ENCODE measurements at regions not wholly inside any gene's neighbourhood (a gene's known extent, or its start where the extent isn't known, plus 50 kb on each side); places are given as distances from the start of the nearest gene placed in this dataset.
A peak's percentile ranks its signal among the peaks of the same experiment; 100 is the strongest.

DNA sequence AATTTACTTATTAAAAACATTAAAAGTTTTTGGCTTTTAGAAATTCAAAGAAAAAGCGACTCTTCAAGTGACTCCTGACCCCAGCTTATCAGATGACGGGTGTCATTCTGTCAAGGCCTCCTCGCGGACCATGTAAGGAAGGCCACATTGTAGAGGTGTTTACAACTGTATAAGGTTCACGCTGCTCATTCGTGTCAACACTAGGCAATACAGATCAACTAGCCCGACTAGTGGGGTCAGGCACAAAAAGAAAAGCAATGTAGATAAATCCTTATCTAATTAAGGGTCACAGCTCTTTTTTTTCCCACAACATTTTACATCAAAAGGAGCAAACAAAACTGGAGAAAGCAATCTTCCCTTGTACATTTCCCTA lies 207.5 kb upstream of the NR2F2 start (continued):
- TF ChIP-seq, protein P1, sequence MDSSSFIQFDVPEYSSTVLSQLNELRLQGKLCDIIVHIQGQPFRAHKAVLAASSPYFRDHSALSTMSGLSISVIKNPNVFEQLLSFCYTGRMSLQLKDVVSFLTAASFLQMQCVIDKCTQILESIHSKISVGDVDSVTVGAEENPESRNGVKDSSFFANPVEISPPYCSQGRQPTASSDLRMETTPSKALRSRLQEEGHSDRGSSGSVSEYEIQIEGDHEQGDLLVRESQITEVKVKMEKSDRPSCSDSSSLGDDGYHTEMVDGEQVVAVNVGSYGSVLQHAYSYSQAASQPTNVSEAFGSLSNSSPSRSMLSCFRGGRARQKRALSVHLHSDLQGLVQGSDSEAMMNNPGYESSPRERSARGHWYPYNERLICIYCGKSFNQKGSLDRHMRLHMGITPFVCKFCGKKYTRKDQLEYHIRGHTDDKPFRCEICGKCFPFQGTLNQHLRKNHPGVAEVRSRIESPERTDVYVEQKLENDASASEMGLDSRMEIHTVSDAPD (CRISPR knock-in tag; IDR thresholded peaks at IDR 0.05): no peak
- TF ChIP-seq SOX5 (CRISPR knock-in tag; IDR thresholded peaks at IDR 0.05; ENCODE audit: borderline replicate concordance) (peak; percentile 83), HOXD1 (CRISPR knock-in tag; IDR thresholded peaks at IDR 0.05) (0 out of 2 replicates have a peak, but pooled peaks have one; percentile 20), ZBTB21 (CRISPR knock-in tag; IDR thresholded peaks at IDR 0.05) (no peak), ZNF878 (CRISPR knock-in tag; IDR thresholded peaks at IDR 0.05) (0 out of 2 replicates have a peak, but pooled peaks have one; percentile 38), EP300 (IDR thresholded peaks at IDR 0.05; ENCODE audit: low read depth in 2 of 2, low read length in 2 of 2) (peak in 1 of 2 experiments; percentile 86; a peak in 2 of 4 replicates), EP300 (CRISPR knock-in tag; IDR thresholded peaks at IDR 0.05; ENCODE audit: borderline replicate concordance) (no peak), HHEX (CRISPR knock-in tag; IDR thresholded peaks at IDR 0.05) (peak; percentile 77; the same call in 1 of the 2 replicates)
- TF ChIP-seq, protein P2, sequence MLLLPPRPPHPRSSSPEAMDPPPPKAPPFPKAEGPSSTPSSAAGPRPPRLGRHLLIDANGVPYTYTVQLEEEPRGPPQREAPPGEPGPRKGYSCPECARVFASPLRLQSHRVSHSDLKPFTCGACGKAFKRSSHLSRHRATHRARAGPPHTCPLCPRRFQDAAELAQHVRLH (CRISPR knock-in tag; IDR thresholded peaks at IDR 0.05; ENCODE audit: borderline replicate concordance, low read depth): 0 out of 2 replicates have a peak, but pooled peaks have one; percentile 29

DNA sequence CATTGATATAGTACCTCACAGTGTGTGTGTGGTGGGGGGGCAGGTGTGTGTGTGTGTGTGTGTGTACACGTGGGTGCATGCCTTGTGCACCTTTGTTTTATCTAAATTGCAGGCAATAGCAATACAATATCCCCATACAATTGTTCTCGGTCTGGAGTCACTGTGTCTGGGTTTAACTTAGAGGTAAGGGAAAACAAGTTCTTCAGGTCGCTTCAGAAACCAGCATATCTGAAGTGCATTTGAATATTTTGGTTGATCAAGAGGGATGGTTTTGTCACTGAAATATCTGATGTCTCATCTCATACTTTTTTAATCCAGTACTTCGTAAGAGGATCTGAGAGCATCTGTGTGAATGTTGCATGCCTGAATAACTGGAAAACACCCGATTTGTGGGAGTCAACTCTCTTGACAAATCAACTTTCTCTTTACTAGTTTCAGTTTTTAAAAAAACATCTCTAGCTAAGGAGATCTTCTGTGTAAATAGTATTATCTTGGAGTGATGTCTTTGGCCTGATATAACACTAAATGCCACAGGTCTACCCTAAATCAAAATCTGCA lies 206.8 kb upstream of the NR2F2 start:
- Histone ChIP-seq H3K4me3 (replicated peaks in 1 of 3; ENCODE audit: insufficient read depth in 1 of 3, low read depth in 2 of 3, low read length in 3 of 3) (no peak overlapping the region), H3K4me2 (ENCODE audit: low read depth, low read length) (peak overlapping the region; percentile 68), H3K27me3 (ENCODE audit: control insufficient read depth in 1 of 2, insufficient read depth in 2 of 2, low read length in 2 of 2) (no peaks in the 10 kb centered on the region), H3K79me2 (ENCODE audit: insufficient read depth, low read length) (no peaks in the 10 kb centered on the region), H4K20me1 (ENCODE audit: insufficient read depth, low read length) (no peaks in the 10 kb centered on the region), H3K4me1 (ENCODE audit: insufficient read depth, low read length) (peaks cover 36% of the 10 kb centered on the region), H3K9me3 (ENCODE audit: low read length) (no peaks in the 10 kb centered on the region), H3K27ac (ENCODE audit: extremely low read length, insufficient read depth, low read length) (peak overlapping the region; percentile 57), H3K9ac (ENCODE audit: insufficient read depth, low read depth, low read length) (no peak overlapping the region), H3K36me3 (replicated peaks in 1 of 2; ENCODE audit: control insufficient read depth in 1 of 2, insufficient read depth in 2 of 2, low read length in 2 of 2) (no peaks in the 10 kb centered on the region), H2AFZ (ENCODE audit: low read length) (no peak overlapping the region)
- no TSS peak for BruUV-seq (replicated peaks)
- ChIA-PET POLR2A (no interaction called here), CTCF (ENCODE audit: low intra/inter-chr PET ratio, low total read pairs) (no interaction called here)
- FAIRE-seq (no peak), DNase-seq (ENCODE audit: low spot score) (no peak), ATAC-seq (peak; percentile 18; the same call in 2 of the 3 replicates)
- WGBS (ENCODE audit: low lambda C conversion rate): 70% methylated on average over 5 of the region's 5 CpGs
- intact Hi-C loops (cut with micrococcal nuclease; ENCODE audit: unreplicated experiment): loop anchor here (5.0 kb wide), 1 partner anchor 49 kb away; no protein-coding TSS in a partner anchor
- in situ Hi-C loops (cut with HindIII; ENCODE audit: extremely low pct_ligation_motif_present, low pct_unique_long_range_greater_than_20kb): no loop called here
- TF ChIP-seq MXD4 (CRISPR knock-in tag; IDR thresholded peaks at IDR 0.05) (no peak), ZNF563 (CRISPR knock-in tag; IDR thresholded peaks at IDR 0.05) (no peak), JUN (CRISPR knock-in tag; IDR thresholded peaks at IDR 0.05) (no peak), TBL1XR1 (IDR thresholded peaks at IDR 0.05; ENCODE audit: borderline replicate concordance, low read length, partially characterized antibody) (no peak), POLR2G (IDR thresholded peaks at IDR 0.05; ENCODE audit: low read depth, low read length) (no peak), FOXA1 (IDR thresholded peaks at IDR 0.05) (no peak), FOXA1 (CRISPR knock-in tag; IDR thresholded peaks at IDR 0.05) (no peak), HMGA1 (CRISPR knock-in tag; conservative IDR thresholded peaks at IDR 0.05) (no peak), ZNF550 (CRISPR knock-in tag; IDR thresholded peaks at IDR 0.05; ENCODE audit: borderline replicate concordance) (no peak), ZNF180 (CRISPR knock-in tag; IDR thresholded peaks at IDR 0.05; ENCODE audit: borderline replicate concordance, low read depth) (no peak), PAWR (CRISPR knock-in tag; IDR thresholded peaks at IDR 0.05; ENCODE audit: borderline replicate concordance) (no peak)
- TF ChIP-seq, protein P3, sequence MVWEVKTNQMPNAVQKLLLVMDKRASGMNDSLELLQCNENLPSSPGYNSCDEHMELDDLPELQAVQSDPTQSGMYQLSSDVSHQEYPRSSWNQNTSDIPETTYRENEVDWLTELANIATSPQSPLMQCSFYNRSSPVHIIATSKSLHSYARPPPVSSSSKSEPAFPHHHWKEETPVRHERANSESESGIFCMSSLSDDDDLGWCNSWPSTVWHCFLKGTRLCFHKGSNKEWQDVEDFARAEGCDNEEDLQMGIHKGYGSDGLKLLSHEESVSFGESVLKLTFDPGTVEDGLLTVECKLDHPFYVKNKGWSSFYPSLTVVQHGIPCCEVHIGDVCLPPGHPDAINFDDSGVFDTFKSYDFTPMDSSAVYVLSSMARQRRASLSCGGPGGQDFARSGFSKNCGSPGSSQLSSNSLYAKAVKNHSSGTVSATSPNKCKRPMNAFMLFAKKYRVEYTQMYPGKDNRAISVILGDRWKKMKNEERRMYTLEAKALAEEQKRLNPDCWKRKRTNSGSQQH (CRISPR knock-in tag; IDR thresholded peaks at IDR 0.05; ENCODE audit: low read depth): no peak
- TF ChIP-seq, protein P4, sequence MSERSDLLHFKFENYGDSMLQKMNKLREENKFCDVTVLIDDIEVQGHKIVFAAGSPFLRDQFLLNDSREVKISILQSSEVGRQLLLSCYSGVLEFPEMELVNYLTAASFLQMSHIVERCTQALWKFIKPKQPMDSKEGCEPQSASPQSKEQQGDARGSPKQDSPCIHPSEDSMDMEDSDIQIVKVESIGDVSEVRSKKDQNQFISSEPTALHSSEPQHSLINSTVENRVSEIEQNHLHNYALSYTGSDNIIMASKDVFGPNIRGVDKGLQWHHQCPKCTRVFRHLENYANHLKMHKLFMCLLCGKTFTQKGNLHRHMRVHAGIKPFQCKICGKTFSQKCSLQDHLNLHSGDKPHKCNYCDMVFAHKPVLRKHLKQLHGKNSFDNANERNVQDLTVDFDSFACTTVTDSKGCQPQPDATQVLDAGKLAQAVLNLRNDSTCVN (CRISPR knock-in tag; IDR thresholded peaks at IDR 0.05; ENCODE audit: borderline replicate concordance): no peak
